ENCODE measurements at regions not wholly inside any gene's neighbourhood (a gene's known extent, or its start where the extent isn't known, plus 50 kb on each side); places are given as distances from the start of the nearest gene placed in this dataset.

GRCh38 chr6:167649476-167649875 is 177.2 kb upstream of the AFDN start:
- Histone ChIP-seq H3K9me2 (replicated peaks; ENCODE audit: insufficient read depth, low read length) (no peaks in the 10 kb centered on the region), H3K9ac (ENCODE audit: low read length) (no peak overlapping the region), H2AFZ (ENCODE audit: low read length) (no peak overlapping the region), H3K9me3 (replicated peaks; ENCODE audit: insufficient read depth, low read length) (no peaks in the 10 kb centered on the region), H4K20me1 (ENCODE audit: insufficient read depth, low read length) (no peaks in the 10 kb centered on the region), H3K4me3 (ENCODE audit: low read length) (no peak overlapping the region), H3K36me3 (replicated peaks; ENCODE audit: insufficient read depth, low read length) (no peaks in the 10 kb centered on the region), H3K27ac (ENCODE audit: low read length) (no peak overlapping the region), H3K4me2 (ENCODE audit: low read depth, low read length) (no peak overlapping the region), H3K27me3 (replicated peaks; ENCODE audit: insufficient read depth, low read length) (no peaks in the 10 kb centered on the region), H3K4me1 (ENCODE audit: low read length) (no peaks in the 10 kb centered on the region), H3F3A (ENCODE audit: insufficient read depth, low read length) (no peaks in the 10 kb centered on the region), H3K79me2 (ENCODE audit: low read length) (no peaks in the 10 kb centered on the region)
- DNase-seq, result no peak
- TF ChIP-seq EZH2 (optimal IDR thresholded peaks at IDR 0.05; ENCODE audit: low read depth, low read length) (no peak), EZH2phosphoT487 (IDR thresholded peaks at IDR 0.05; ENCODE audit: low read length) (no peak)
- TF ChIP-seq, protein P1, sequence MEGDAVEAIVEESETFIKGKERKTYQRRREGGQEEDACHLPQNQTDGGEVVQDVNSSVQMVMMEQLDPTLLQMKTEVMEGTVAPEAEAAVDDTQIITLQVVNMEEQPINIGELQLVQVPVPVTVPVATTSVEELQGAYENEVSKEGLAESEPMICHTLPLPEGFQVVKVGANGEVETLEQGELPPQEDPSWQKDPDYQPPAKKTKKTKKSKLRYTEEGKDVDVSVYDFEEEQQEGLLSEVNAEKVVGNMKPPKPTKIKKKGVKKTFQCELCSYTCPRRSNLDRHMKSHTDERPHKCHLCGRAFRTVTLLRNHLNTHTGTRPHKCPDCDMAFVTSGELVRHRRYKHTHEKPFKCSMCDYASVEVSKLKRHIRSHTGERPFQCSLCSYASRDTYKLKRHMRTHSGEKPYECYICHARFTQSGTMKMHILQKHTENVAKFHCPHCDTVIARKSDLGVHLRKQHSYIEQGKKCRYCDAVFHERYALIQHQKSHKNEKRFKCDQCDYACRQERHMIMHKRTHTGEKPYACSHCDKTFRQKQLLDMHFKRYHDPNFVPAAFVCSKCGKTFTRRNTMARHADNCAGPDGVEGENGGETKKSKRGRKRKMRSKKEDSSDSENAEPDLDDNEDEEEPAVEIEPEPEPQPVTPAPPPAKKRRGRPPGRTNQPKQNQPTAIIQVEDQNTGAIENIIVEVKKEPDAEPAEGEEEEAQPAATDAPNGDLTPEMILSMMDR (IDR thresholded peaks at IDR 0.05; ENCODE audit: low read length), result no peak

DNA sequence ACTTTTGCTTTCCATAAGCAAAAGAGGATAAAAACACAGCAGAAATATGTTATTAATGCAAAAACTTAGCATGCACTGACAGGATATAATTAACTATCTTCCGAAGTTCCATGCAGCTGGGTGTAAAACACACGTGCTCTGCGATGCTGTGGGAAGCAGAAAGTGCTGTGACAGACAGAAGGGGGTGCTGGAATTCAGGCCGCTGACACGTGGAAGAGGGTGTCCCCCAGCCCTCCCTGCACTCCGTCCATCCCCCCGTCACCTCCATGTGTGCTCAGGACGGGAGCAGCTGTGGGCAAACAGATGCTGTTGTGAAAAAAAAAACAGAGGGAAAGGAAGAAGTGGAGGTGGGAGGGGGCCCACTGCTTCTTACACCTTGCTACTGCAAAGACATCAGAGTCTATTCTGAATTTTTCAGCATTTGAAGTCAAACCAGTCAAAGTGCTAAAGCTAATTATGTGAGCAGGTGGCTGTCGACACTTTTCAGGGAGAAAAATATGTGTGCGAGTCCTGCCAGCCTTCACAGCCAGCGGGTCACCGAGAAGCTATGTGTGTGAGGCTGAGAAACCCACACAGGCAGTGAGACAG is 175.9 kb upstream of the AFDN start:
- H3K4me3 ChIP-seq (ENCODE audit: low read length), result no peak overlapping the region
- DNase-seq, result no peak
- H3F3A ChIP-seq (ENCODE audit: insufficient read depth, low read length), result no peaks in the 10 kb centered on the region
- no peak overlapping the region for H3K4me2 ChIP-seq (ENCODE audit: low read depth, low read length)
- H4K20me1 ChIP-seq (ENCODE audit: insufficient read depth, low read length), result no peaks in the 10 kb centered on the region
- H3K4me1 ChIP-seq (ENCODE audit: low read length), result no peaks in the 10 kb centered on the region
- H3K27ac ChIP-seq (ENCODE audit: low read length), result no peak overlapping the region
- H3K79me2 ChIP-seq (ENCODE audit: low read length), result no peaks in the 10 kb centered on the region
- no peaks in the 10 kb centered on the region for H3K9me2 ChIP-seq (replicated peaks; ENCODE audit: insufficient read depth, low read length)
- TF ChIP-seq EZH2 (optimal IDR thresholded peaks at IDR 0.05; ENCODE audit: low read depth, low read length), result no peak
- TF ChIP-seq, protein P1 (IDR thresholded peaks at IDR 0.05; ENCODE audit: low read length), result no peak
- no peaks in the 10 kb centered on the region for H3K9me3 ChIP-seq (replicated peaks; ENCODE audit: insufficient read depth, low read length)
- H2AFZ ChIP-seq (ENCODE audit: low read length), result no peak overlapping the region
- H3K9ac ChIP-seq (ENCODE audit: low read length), result no peak overlapping the region
- H3K27me3 ChIP-seq (replicated peaks; ENCODE audit: insufficient read depth, low read length), result no peaks in the 10 kb centered on the region
- no peaks in the 10 kb centered on the region for H3K36me3 ChIP-seq (replicated peaks; ENCODE audit: insufficient read depth, low read length)

DNA sequence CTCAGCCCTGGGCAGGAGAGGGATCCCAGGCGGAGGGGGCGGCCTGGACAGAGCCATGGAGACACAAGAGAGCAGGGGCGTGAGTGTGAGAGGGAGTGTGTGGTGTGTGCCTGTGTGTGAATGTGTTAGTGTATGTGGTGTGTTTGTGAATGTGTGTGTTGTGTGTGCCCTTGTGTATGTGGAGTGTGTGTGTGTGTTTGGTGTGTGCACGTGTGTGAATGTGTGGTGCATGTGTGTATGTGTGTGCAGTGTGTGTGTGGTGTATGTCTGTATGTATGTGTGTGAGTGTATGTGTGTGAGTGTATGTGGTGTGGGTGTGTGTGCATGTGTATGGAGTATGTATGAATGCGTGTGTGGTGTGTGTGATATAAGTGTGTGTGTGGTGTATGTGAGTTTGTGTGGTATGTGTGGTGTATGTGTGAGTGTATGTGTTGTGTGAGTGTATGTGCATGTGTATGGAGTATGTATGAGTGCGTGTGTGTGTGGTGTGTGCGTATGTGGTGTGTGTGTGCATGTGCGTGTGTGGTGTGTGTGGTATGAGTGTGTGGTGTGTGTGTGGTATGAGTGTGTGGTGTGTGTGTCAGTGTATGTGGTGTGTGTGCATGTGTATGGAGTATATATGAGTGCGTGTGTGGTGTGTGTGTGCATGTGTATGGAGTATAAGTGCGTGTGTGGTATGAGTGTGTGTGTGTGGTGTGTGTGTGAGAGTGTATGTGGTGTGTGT is 175.2 kb upstream of the AFDN start:
- H3K4me3 ChIP-seq (ENCODE audit: low read length), result no peak overlapping the region
- no peaks in the 10 kb centered on the region for H3K27me3 ChIP-seq (replicated peaks; ENCODE audit: insufficient read depth, low read length)
- no peaks in the 10 kb centered on the region for H3K9me2 ChIP-seq (replicated peaks; ENCODE audit: insufficient read depth, low read length)
- no peak overlapping the region for H3K9ac ChIP-seq (ENCODE audit: low read length)
- H4K20me1 ChIP-seq (ENCODE audit: insufficient read depth, low read length), result no peaks in the 10 kb centered on the region
- no peaks in the 10 kb centered on the region for H3K79me2 ChIP-seq (ENCODE audit: low read length)
- TF ChIP-seq EZH2 (optimal IDR thresholded peaks at IDR 0.05; ENCODE audit: low read depth, low read length) (no peak), EZH2phosphoT487 (IDR thresholded peaks at IDR 0.05; ENCODE audit: low read length) (no peak)
- TF ChIP-seq, protein P1 (IDR thresholded peaks at IDR 0.05; ENCODE audit: low read length), result no peak
- H3K4me2 ChIP-seq (ENCODE audit: low read depth, low read length), result no peak overlapping the region
- no peak for DNase-seq
- H3K9me3 ChIP-seq (replicated peaks; ENCODE audit: insufficient read depth, low read length), result no peaks in the 10 kb centered on the region
- H3K4me1 ChIP-seq (ENCODE audit: low read length), result no peaks in the 10 kb centered on the region
- H3K36me3 ChIP-seq (replicated peaks; ENCODE audit: insufficient read depth, low read length), result no peaks in the 10 kb centered on the region
- H2AFZ ChIP-seq (ENCODE audit: low read length), result no peak overlapping the region
- no peaks in the 10 kb centered on the region for H3F3A ChIP-seq (ENCODE audit: insufficient read depth, low read length)
- no peak overlapping the region for H3K27ac ChIP-seq (ENCODE audit: low read length)

Measured in MM.1S (cell line).